Pancreas (tissue), 10 donors: ENCODE measurements at regions not wholly inside any gene's neighbourhood (a gene's known extent, or its start where the extent isn't known, plus 50 kb on each side); places are given as distances from the start of the nearest gene placed in this dataset.

Experiments used
- ATAC-seq, 4 donors: fragments of 200-7000 bp; cut with Tn5 transposase; one replicate each; pipeline versions ENCODE4 v1.8.0 to v1.9.1; 2020; ENCODE audit warnings: mild to moderate bottlenecking in 4 of 4, moderate library complexity in 4 of 4
- DNase-seq, 6 donors: peaks; one replicate each; pipeline ENCODE4 v3.0.0-alpha.2; 2020
- FAIRE-seq: peaks from 2 replicates; lab custom pipeline; 2012; peaks lifted over from hg19 to GRCh38; lab: Jason Lieb, UNC
- H3K27ac ChIP-seq, 4 donors: fragments of 200-600 bp; sonication (generic); 1 replicate in 3 of 4; 2 replicates in 1 of 4; pipeline versions ENCODE4 v1.5.0 to v1.8.0; 2020
- H3K27me3 ChIP-seq, 4 donors: fragments of 200-600 bp; one replicate each; pipeline ENCODE4 v1.8.0; 2021
- H3K36me3 ChIP-seq, 3 donors: fragments of 200-600 bp; sonication (generic) in 1 of 3; one replicate each; pipeline versions ENCODE4 v1.5.0 to v1.8.0; 2020 to 2021
- H3K4me1 ChIP-seq, 3 donors: fragments of 200-600 bp; one replicate each; pipeline ENCODE4 v1.8.0; 2021
- H3K4me3 ChIP-seq, 4 donors: fragments of 200-600 bp; sonication (generic) in 2 of 4; one replicate each; pipeline versions ENCODE4 v1.5.0 to v1.8.0; 2020 to 2021
- H3K9me3 ChIP-seq, 4 donors: fragments of 200-600 bp; one replicate each; pipeline ENCODE4 v1.8.0; 2021
- CTCF ChIP-seq, 4 donors: fragments of 200-600 bp; sonication (generic) in 3 of 4; IDR thresholded peaks; one replicate each; pipeline versions ENCODE4 v1.5.0 to v1.8.0; 2021; ENCODE audit warnings: antibody characterized with exemption in 4 of 4
- WGBS, 2 donors: extraction: QIAGEN DNeasy Blood & Tissue Kit; methylation state at CpG; one replicate each; pipeline ENCODE4 v1.1.7; 2013; 5-methylcytosine and 5-hydroxymethylcytosine counted together
- intact Hi-C, 3 donors: fragments of 100-400 bp; cut with DNase I; formaldehyde crosslinking; loops; one replicate each; pipeline versions ENCODE4 v1.11.1 to v1.14.2; 2022
- donor health status: healthy with polysubstance abuse.
- donor health status: DM: no; HTN: no; CAD: no; lungs with moderate emphysema.
- donor health status: DM: no; HTN: no; CAD: no.
- donor health status: control.
- donor health status: control.
- donor health status: Bipolar disorder and iron deficiency.
- donor health status: DM: yes; HTN: yes; CAD: no.
- donor health status: DM: no; HTN: no; CAD: no.
- donor health status: DM: no; HTN: no; CAD: no.
- donor health status: DM: yes; HTN: yes; CAD: no.

- H3K27ac ChIP-seq: no peak overlapping the region
- H3K36me3 ChIP-seq: no peaks in the 10 kb centered on the region
- peak; percentile 31 to 65 (median 56) for TF ChIP-seq CTCF (IDR thresholded peaks at IDR 0.05)
- H3K4me3 ChIP-seq: no peak overlapping the region
- no peaks in the 10 kb centered on the region for H3K27me3 ChIP-seq
- FAIRE-seq (peak; percentile 79), ATAC-seq (peak; percentile 67 to 85 (median 82)), DNase-seq (no peak)
- no peaks in the 10 kb centered on the region for H3K9me3 ChIP-seq
- intact Hi-C loops: no loop called here
- 74 to 76% methylated on average over 1 of the region's 1 CpG for WGBS, 2 donors
- H3K4me1 ChIP-seq: no peaks in the 10 kb centered on the region
Measured at GRCh38 chr13:23960566-23961156, 63.4 kb upstream of the C1QTNF9B start.

- Histone ChIP-seq H3K27me3 (no peaks in the 10 kb centered on the region), H3K4me3 (no peak overlapping the region), H3K36me3 (no peaks in the 10 kb centered on the region), H3K4me1 (peaks cover 0 to 9% (median 0%) of the 10 kb centered on the region in 3 donors), H3K9me3 (no peaks in the 10 kb centered on the region), H3K27ac (no peak overlapping the region)
- intact Hi-C loops: no loop called here
- 56 to 57% methylated on average over 7 of the region's 7 CpGs for WGBS, 2 donors
- ATAC-seq: no peak
- no peak for TF ChIP-seq CTCF (IDR thresholded peaks at IDR 0.05)
- no peak for FAIRE-seq
- DNase-seq: no peak
Measured at GRCh38 chr13:23963184-23963931, 66.1 kb upstream of the C1QTNF9B start.

GRCh38 chr13:23963947-23964346 lies 66.6 kb upstream of the C1QTNF9B start:
- intact Hi-C loops: no loop called here
- no peak for FAIRE-seq
- no peak for TF ChIP-seq CTCF (IDR thresholded peaks at IDR 0.05)
- ATAC-seq: no peak
- WGBS, 2 donors: 60 to 64% methylated on average over 2 of the region's 2 CpGs
- Histone ChIP-seq H3K4me3 (no peak overlapping the region), H3K27ac (no peak overlapping the region), H3K36me3 (no peaks in the 10 kb centered on the region), H3K9me3 (no peaks in the 10 kb centered on the region), H3K27me3 (no peaks in the 10 kb centered on the region), H3K4me1 (peaks cover 0 to 9% (median 0%) of the 10 kb centered on the region in 3 donors)
- DNase-seq: no peak

- WGBS, 2 donors: 61 to 62% methylated on average over 5 of the region's 5 CpGs
- DNase-seq (no peak), ATAC-seq (peak in 2 of 4 donors; percentile 29 to 36), FAIRE-seq (no peak)
- Histone ChIP-seq H3K9me3 (no peaks in the 10 kb centered on the region), H3K4me3 (no peak overlapping the region), H3K36me3 (no peaks in the 10 kb centered on the region), H3K4me1 (peaks cover 0 to 9% (median 6%) of the 10 kb centered on the region in 3 donors), H3K27ac (no peak overlapping the region), H3K27me3 (no peaks in the 10 kb centered on the region)
- TF ChIP-seq CTCF (IDR thresholded peaks at IDR 0.05): no peak
- intact Hi-C loops: no loop called here
Measured at GRCh38 chr13:23965346-23965745, 68.0 kb upstream of the C1QTNF9B start.

- Histone ChIP-seq H3K4me1 (peaks cover 0 to 9% (median 6%) of the 10 kb centered on the region in 3 donors), H3K4me3 (peak overlapping the region in 2 of 4 donors; percentile 3 to 37), H3K9me3 (no peaks in the 10 kb centered on the region), H3K27me3 (no peaks in the 10 kb centered on the region), H3K27ac (peak overlapping the region in 2 of 4 donors; percentile 63 to 67), H3K36me3 (no peaks in the 10 kb centered on the region)
- WGBS, 2 donors: 73 to 75% methylated on average over 6 of the region's 6 CpGs
- ATAC-seq (no peak), DNase-seq (no peak), FAIRE-seq (no peak)
- TF ChIP-seq CTCF (IDR thresholded peaks at IDR 0.05): no peak
- intact Hi-C loops: no loop called here
Measured at GRCh38 chr13:23966221-23966690, 69.0 kb upstream of the C1QTNF9B start.
